ENCODE measurements at regions not wholly inside any gene's neighbourhood (a gene's known extent, or its start where the extent isn't known, plus 50 kb on each side); places are given as distances from the start of the nearest gene placed in this dataset.

- DNase-seq (ENCODE audit: low spot score) (no peak), ATAC-seq (no peak)
- no peaks in the 10 kb centered on the region for H3K9me3 Mint-ChIP-seq
- no peak overlapping the region for H3K4me3 Mint-ChIP-seq
- peaks cover 14% of the 10 kb centered on the region for H3K4me1 Mint-ChIP-seq
- TF ChIP-seq ELF4 (CRISPR knock-in tag; IDR thresholded peaks at IDR 0.05; ENCODE audit: low read depth) (no peak), EMX1 (CRISPR knock-in tag; IDR thresholded peaks at IDR 0.05) (no peak), MYBL2 (CRISPR knock-in tag; IDR thresholded peaks at IDR 0.05) (no peak)
- CTCF ChIA-PET = interaction anchor here (1.0 to 2.1 kb wide), 2 partner anchors 72 to 190 kb away, joined by 5 to 8 read pairs; no protein-coding TSS in a partner anchor
- no peak overlapping the region for H3K27ac Mint-ChIP-seq
- no peaks in the 10 kb centered on the region for H3K36me3 Mint-ChIP-seq
- H3K27me3 Mint-ChIP-seq (ENCODE audit: low read depth) = peaks cover 6% of the 10 kb centered on the region; the same call in 1 of the 2 replicates
- POLR2A ChIA-PET = no interaction called here
These were observed 286.4 kb downstream of the NXPE2 start for GRCh38 chr11:114964676-114965214.

GRCh38 chr11:114970927-114971645, 292.8 kb downstream of the NXPE2 start:
- Mint-ChIP-seq H3K9me3 (no peaks in the 10 kb centered on the region), H3K36me3 (no peaks in the 10 kb centered on the region), H3K4me3 (no peak overlapping the region), H3K4me1 (peaks cover 11% of the 10 kb centered on the region), H3K27ac (no peak overlapping the region), H3K27me3 (ENCODE audit: low read depth) (no peaks in the 10 kb centered on the region)
- ATAC-seq = no peak
- DNase-seq (ENCODE audit: low spot score) = no peak
- TF ChIP-seq IRF2 (CRISPR knock-in tag; IDR thresholded peaks at IDR 0.05; ENCODE audit: borderline replicate concordance, low read depth) (no peak), NFYB (CRISPR knock-in tag; conservative IDR thresholded peaks at IDR 0.05; ENCODE audit: low read depth) (no peak), CBFB (CRISPR knock-in tag; IDR thresholded peaks at IDR 0.05; ENCODE audit: low read depth) (no peak), JUN (CRISPR knock-in tag; IDR thresholded peaks at IDR 0.05) (no peak), CDX4 (CRISPR knock-in tag; IDR thresholded peaks at IDR 0.05; ENCODE audit: borderline replicate concordance) (no peak), TCF7 (CRISPR knock-in tag; IDR thresholded peaks at IDR 0.05; ENCODE audit: low read depth) (no peak), SMAD4 (CRISPR knock-in tag; IDR thresholded peaks at IDR 0.05) (no peak), CREB1 (CRISPR knock-in tag; IDR thresholded peaks at IDR 0.05) (no peak), CTCF (IDR thresholded peaks at IDR 0.05) (no peak), NFATC4 (CRISPR knock-in tag; IDR thresholded peaks at IDR 0.05) (no peak)
- POLR2A ChIA-PET = no interaction called here
- CTCF ChIA-PET = no interaction called here

- Mint-ChIP-seq H3K36me3 (no peaks in the 10 kb centered on the region), H3K9me3 (no peaks in the 10 kb centered on the region), H3K27me3 (ENCODE audit: low read depth) (no peaks in the 10 kb centered on the region), H3K4me1 (peaks cover 11% of the 10 kb centered on the region), H3K4me3 (no peak overlapping the region), H3K27ac (no peak overlapping the region)
- ChIA-PET POLR2A (no interaction called here), CTCF (interaction anchor here (1.3 kb wide), 1 partner anchor 80 kb away, joined by 3 read pairs; no protein-coding TSS in a partner anchor)
- TF ChIP-seq RELA (CRISPR knock-in tag; IDR thresholded peaks at IDR 0.05; ENCODE audit: borderline replicate concordance) (no peak), PREB (CRISPR knock-in tag; IDR thresholded peaks at IDR 0.05; ENCODE audit: borderline replicate concordance) (no peak), HMGXB4 (CRISPR knock-in tag; IDR thresholded peaks at IDR 0.05) (no peak), JAZF1 (CRISPR knock-in tag; IDR thresholded peaks at IDR 0.05) (no peak), SMAD4 (CRISPR knock-in tag; IDR thresholded peaks at IDR 0.05) (no peak)
- DNase-seq (ENCODE audit: low spot score) = no peak
- peak; percentile 66 for ATAC-seq
These were observed 293.8 kb downstream of the NXPE2 start for GRCh38 chr11:114972105-114972504.

All from WTC11 (cell line).